Panc1 (cell line): ENCODE measurements at regions not wholly inside any gene's neighbourhood (a gene's known extent, or its start where the extent isn't known, plus 50 kb on each side); places are given as distances from the start of the nearest gene placed in this dataset.

ENCODE experiments used
- ATAC-seq: fragments of 200-7000 bp; cut with Tn5 transposase; 2 replicates; pipeline ENCODE4 v1.9.1; 2020; ENCODE audit warnings: mild to moderate bottlenecking, moderate library complexity
- BruUV-seq: library from RNA; stranded (reverse); fragments of 400-500 nt; replicated peaks from 2 replicates; lab custom pipeline; 2021; lab: Mats Ljungman, UMichigan
- CTCF ChIA-PET: fragments of 300-600 bp; sonication (Branson Sonifier 250); formaldehyde crosslinking; loops from one replicate; lab custom pipeline; 2022; ENCODE audit warnings: antibody characterized with exemption; lab: Charles Lee
- POLR2A ChIA-PET: fragments of 300-600 bp; sonication (Branson Sonifier 250); formaldehyde crosslinking; loops from one replicate; lab custom pipeline; 2022; ENCODE audit warnings: antibody characterized with exemption; lab: Charles Lee
- DNase-seq: peaks from one replicate; pipeline ENCODE4 v3.0.0-alpha.2; 2010; ENCODE audit warnings: low read depth, low spot score
- H3K27ac ChIP-seq: 2 replicates; pipeline ENCODE4 v1.5.1; 2011; ENCODE audit warnings: mild to moderate bottlenecking, low read length, inconsistent platforms
- H3K27me3 ChIP-seq: fragments of 200-500 bp; sonication (Bioruptor generic); 2 replicates; pipeline ENCODE4 v1.6.0; 2014; ENCODE audit warnings: low read length, inconsistent platforms; ENCODE audit not compliant: control insufficient read depth, insufficient read depth
- H3K36me3 ChIP-seq: fragments of 200-500 bp; sonication (Bioruptor generic); 2 replicates; pipeline ENCODE4 v1.5.1; 2014; ENCODE audit warnings: inconsistent platforms, mild to moderate bottlenecking, low read length, moderate library complexity; ENCODE audit not compliant: control insufficient read depth, insufficient read depth
- H3K4me1 ChIP-seq: 2 replicates; pipeline ENCODE4 v1.5.1; 2011; ENCODE audit warnings: inconsistent platforms, mild to moderate bottlenecking, low read length, moderate library complexity; ENCODE audit not compliant: control insufficient read depth, insufficient read depth
- H3K4me3 ChIP-seq, 2 experiments: 2 replicates each; pipeline ENCODE4 v1.5.1; 2011 to 2012; ENCODE audit warnings: low read depth in 2 of 2, low read length in 2 of 2, mild to moderate bottlenecking in 2 of 2, inconsistent platforms in 1 of 2, moderate library complexity in 1 of 2
- H3K9me3 ChIP-seq: fragments of 200-500 bp; sonication (Bioruptor generic); 2 replicates; pipeline ENCODE4 v1.5.1; 2014; ENCODE audit warnings: low read depth, mild to moderate bottlenecking, inconsistent platforms, low read length, moderate library complexity; ENCODE audit not compliant: control insufficient read depth, insufficient read depth
- POLR2AphosphoS5 ChIP-seq: IDR thresholded peaks from 2 replicates; pipeline ENCODE4 v1.6.1; 2012; ENCODE audit warnings: mild to moderate bottlenecking, low read depth, low read length, moderate library complexity
- SIN3A ChIP-seq: IDR thresholded peaks from 2 replicates; pipeline ENCODE4 v1.6.1; 2012; ENCODE audit warnings: low read depth, mild to moderate bottlenecking, low read length, moderate library complexity, borderline replicate concordance; ENCODE audit not compliant: insufficient read depth
- TCF7L2 ChIP-seq: IDR thresholded peaks from 2 replicates; pipeline ENCODE4 v1.6.1; 2011; ENCODE audit warnings: mild to moderate bottlenecking, low read depth, low read length, inconsistent platforms
- in situ Hi-C: cut with HindIII; loops from 2 replicates; pipeline ENCODE4 v1.10.0; 2016; ENCODE audit warnings: low sequenced_read_pairs, low pct_unique_long_range_greater_than_20kb
- intact Hi-C: fragments of 100-400 bp; cut with micrococcal nuclease; formaldehyde crosslinking; loops from one replicate; pipeline ENCODE4 v1.10.0; 2022; ENCODE audit not compliant: unreplicated experiment
- TF ChIP-seq, protein P1 (sequence below), 2 experiments: IDR thresholded peaks; 2 replicates each; pipeline ENCODE4 v1.6.1; 2011 to 2012; ENCODE audit warnings: low read depth in 2 of 2, control low read depth in 1 of 2, low read length in 1 of 2, mild to moderate bottlenecking in 1 of 2, moderate library complexity in 1 of 2; ENCODE audit not compliant: insufficient read depth in 1 of 2
- TF ChIP-seq, protein P2 (sequence below): fragments of 450-650 bp; IDR thresholded peaks from 2 replicates; pipeline ENCODE4 v1.5.1; 2017; ENCODE audit warnings: mild to moderate bottlenecking

DNA sequence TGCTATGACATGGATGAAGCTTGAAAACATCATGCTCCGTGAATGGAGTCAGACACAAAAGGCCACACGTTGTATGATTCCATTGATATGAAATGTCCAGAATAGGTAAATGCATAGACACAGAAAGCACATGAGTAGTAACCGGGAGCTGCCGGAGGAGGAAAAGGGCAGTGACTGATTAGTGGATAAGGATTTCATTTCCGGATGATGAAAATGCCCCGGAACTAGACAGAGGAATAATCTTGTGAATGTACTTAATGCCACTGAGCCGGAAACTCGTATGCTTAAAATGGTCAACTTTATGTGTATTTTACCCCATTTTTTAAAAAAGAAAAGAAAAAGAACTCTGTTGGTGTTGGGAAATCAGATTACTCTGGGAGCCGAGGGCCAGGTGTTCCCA lies 112.7 kb upstream of the FAM9B start:
- Histone ChIP-seq H3K36me3 (no peaks in the 10 kb centered on the region), H3K4me3 (no peak overlapping the region), H3K27ac (no peak overlapping the region), H3K9me3 (no peaks in the 10 kb centered on the region), H3K27me3 (no peaks in the 10 kb centered on the region), H3K4me1 (no peaks in the 10 kb centered on the region)
- DNase-seq: no peak
- intact Hi-C loops: no loop called here
- BruUV-seq: no TSS peak
- ChIA-PET CTCF (no interaction called here), POLR2A (interaction anchor here (0.6 kb wide), 1 partner anchor 229 kb away, joined by 5 read pairs; no protein-coding TSS in a partner anchor)
- TF ChIP-seq, protein P1, sequence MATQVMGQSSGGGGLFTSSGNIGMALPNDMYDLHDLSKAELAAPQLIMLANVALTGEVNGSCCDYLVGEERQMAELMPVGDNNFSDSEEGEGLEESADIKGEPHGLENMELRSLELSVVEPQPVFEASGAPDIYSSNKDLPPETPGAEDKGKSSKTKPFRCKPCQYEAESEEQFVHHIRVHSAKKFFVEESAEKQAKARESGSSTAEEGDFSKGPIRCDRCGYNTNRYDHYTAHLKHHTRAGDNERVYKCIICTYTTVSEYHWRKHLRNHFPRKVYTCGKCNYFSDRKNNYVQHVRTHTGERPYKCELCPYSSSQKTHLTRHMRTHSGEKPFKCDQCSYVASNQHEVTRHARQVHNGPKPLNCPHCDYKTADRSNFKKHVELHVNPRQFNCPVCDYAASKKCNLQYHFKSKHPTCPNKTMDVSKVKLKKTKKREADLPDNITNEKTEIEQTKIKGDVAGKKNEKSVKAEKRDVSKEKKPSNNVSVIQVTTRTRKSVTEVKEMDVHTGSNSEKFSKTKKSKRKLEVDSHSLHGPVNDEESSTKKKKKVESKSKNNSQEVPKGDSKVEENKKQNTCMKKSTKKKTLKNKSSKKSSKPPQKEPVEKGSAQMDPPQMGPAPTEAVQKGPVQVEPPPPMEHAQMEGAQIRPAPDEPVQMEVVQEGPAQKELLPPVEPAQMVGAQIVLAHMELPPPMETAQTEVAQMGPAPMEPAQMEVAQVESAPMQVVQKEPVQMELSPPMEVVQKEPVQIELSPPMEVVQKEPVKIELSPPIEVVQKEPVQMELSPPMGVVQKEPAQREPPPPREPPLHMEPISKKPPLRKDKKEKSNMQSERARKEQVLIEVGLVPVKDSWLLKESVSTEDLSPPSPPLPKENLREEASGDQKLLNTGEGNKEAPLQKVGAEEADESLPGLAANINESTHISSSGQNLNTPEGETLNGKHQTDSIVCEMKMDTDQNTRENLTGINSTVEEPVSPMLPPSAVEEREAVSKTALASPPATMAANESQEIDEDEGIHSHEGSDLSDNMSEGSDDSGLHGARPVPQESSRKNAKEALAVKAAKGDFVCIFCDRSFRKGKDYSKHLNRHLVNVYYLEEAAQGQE (IDR thresholded peaks at IDR 0.05; ENCODE audit: insufficient read depth in 1 of 2, low read depth in 2 of 2, low read length in 1 of 2): no peak
- TF ChIP-seq, protein P2, sequence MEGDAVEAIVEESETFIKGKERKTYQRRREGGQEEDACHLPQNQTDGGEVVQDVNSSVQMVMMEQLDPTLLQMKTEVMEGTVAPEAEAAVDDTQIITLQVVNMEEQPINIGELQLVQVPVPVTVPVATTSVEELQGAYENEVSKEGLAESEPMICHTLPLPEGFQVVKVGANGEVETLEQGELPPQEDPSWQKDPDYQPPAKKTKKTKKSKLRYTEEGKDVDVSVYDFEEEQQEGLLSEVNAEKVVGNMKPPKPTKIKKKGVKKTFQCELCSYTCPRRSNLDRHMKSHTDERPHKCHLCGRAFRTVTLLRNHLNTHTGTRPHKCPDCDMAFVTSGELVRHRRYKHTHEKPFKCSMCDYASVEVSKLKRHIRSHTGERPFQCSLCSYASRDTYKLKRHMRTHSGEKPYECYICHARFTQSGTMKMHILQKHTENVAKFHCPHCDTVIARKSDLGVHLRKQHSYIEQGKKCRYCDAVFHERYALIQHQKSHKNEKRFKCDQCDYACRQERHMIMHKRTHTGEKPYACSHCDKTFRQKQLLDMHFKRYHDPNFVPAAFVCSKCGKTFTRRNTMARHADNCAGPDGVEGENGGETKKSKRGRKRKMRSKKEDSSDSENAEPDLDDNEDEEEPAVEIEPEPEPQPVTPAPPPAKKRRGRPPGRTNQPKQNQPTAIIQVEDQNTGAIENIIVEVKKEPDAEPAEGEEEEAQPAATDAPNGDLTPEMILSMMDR: no peak
- TF ChIP-seq POLR2AphosphoS5: no peak
- TF ChIP-seq SIN3A: no peak
- no peak for TF ChIP-seq TCF7L2
- in situ Hi-C loops: no loop called here
- ATAC-seq: no peak

DNA sequence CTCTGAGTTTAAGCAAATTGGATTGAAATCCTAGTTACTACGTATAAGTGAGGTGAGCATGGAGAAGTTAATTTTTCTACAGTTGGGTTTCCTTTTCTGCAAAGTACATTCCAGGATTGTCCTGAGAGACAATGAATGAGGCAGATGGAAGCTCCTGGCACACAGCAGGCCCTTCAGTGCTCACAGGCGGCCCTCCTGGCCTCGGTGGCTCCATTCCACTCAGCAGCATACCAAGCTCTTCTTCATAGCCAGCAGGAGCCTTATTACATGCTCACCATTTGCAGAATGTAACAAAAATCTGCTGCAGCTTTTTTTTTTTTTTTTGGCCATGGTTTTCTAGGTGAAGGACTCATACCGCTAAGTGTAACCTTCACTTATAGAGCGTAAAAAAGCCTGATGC lies 113.2 kb upstream of the FAM9B start:
- intact Hi-C loops: no loop called here

More for the DNA sequence above, 113.2 kb upstream of the FAM9B start:
- ChIA-PET CTCF (no interaction called here), POLR2A (interaction anchor here (0.6 kb wide), 1 partner anchor 230 kb away, joined by 5 read pairs; no protein-coding TSS in a partner anchor)
- DNase-seq (no peak), ATAC-seq (no peak)
- H3K36me3 ChIP-seq: no peaks in the 10 kb centered on the region
- H3K4me1 ChIP-seq: no peaks in the 10 kb centered on the region
- TF ChIP-seq TCF7L2 (no peak), POLR2AphosphoS5 (no peak), SIN3A (no peak)
- TF ChIP-seq, protein P1 (IDR thresholded peaks at IDR 0.05; ENCODE audit: insufficient read depth in 1 of 2, low read depth in 2 of 2, low read length in 1 of 2): no peak
- TF ChIP-seq, protein P2: no peak
- no TSS peak for BruUV-seq
- no peak overlapping the region for H3K4me3 ChIP-seq
- H3K27ac ChIP-seq: no peak overlapping the region
- H3K27me3 ChIP-seq: no peaks in the 10 kb centered on the region
- in situ Hi-C loops: no loop called here
- H3K9me3 ChIP-seq: no peaks in the 10 kb centered on the region
